ENCODE measurements at regions not wholly inside any gene's neighbourhood (a gene's known extent, or its start where the extent isn't known, plus 50 kb on each side); places are given as distances from the start of the nearest gene placed in this dataset.

GRCh38 chr13:90015565-90016507, 1331.7 kb upstream of the MIR17HG start:
- no peak overlapping the region for H3K4me3 ChIP-seq (ENCODE audit: insufficient read depth, low read length, poor library complexity, severe bottlenecking)
- H3K9me2 ChIP-seq (replicated peaks; ENCODE audit: insufficient read depth, low read length) = no peaks in the 10 kb centered on the region
- no peaks in the 10 kb centered on the region for H3K9me3 ChIP-seq (ENCODE audit: insufficient read depth, low read length)
- H4K20me1 ChIP-seq (ENCODE audit: low read depth, low read length) = no peaks in the 10 kb centered on the region
- H3K36me3 ChIP-seq (ENCODE audit: low read length) = no peaks in the 10 kb centered on the region
- no peaks in the 10 kb centered on the region for H3K27me3 ChIP-seq (ENCODE audit: low read length)
- H3K79me2 ChIP-seq (ENCODE audit: insufficient read depth, low read length) = no peaks in the 10 kb centered on the region
- no peak overlapping the region for H3K4me2 ChIP-seq (ENCODE audit: low read depth, low read length, poor library complexity, severe bottlenecking)
- H3K9ac ChIP-seq (ENCODE audit: low read length) = no peak overlapping the region
- H3K27ac ChIP-seq (ENCODE audit: low read depth, low read length) = no peak overlapping the region
- TF ChIP-seq CTCF (IDR thresholded peaks at IDR 0.05; ENCODE audit: insufficient read depth, low read length, poor library complexity, severe bottlenecking) (no peak), EZH2phosphoT487 (conservative IDR thresholded peaks at IDR 0.05; ENCODE audit: low read length) (no peak)
- no peaks in the 10 kb centered on the region for H3F3A ChIP-seq (ENCODE audit: insufficient read depth)
- no peak overlapping the region for H2AFZ ChIP-seq (ENCODE audit: low read depth, low read length, severe bottlenecking)

GRCh38 chr13:90016688-90017087, 1330.8 kb upstream of the MIR17HG start:
- no peaks in the 10 kb centered on the region for H3K9me3 ChIP-seq (ENCODE audit: insufficient read depth, low read length)
- no peaks in the 10 kb centered on the region for H4K20me1 ChIP-seq (ENCODE audit: low read depth, low read length)
- H3K27ac ChIP-seq (ENCODE audit: low read depth, low read length) = no peak overlapping the region
- H3K4me3 ChIP-seq (ENCODE audit: insufficient read depth, low read length, poor library complexity, severe bottlenecking) = no peak overlapping the region
- H3K4me2 ChIP-seq (ENCODE audit: low read depth, low read length, poor library complexity, severe bottlenecking) = no peak overlapping the region
- no peaks in the 10 kb centered on the region for H3K27me3 ChIP-seq (ENCODE audit: low read length)
- no peaks in the 10 kb centered on the region for H3K79me2 ChIP-seq (ENCODE audit: insufficient read depth, low read length)
- H2AFZ ChIP-seq (ENCODE audit: low read depth, low read length, severe bottlenecking) = no peak overlapping the region
- no peaks in the 10 kb centered on the region for H3K9me2 ChIP-seq (replicated peaks; ENCODE audit: insufficient read depth, low read length)
- H3K36me3 ChIP-seq (ENCODE audit: low read length) = no peaks in the 10 kb centered on the region
- no peak for TF ChIP-seq EZH2phosphoT487 (conservative IDR thresholded peaks at IDR 0.05; ENCODE audit: low read length)
- TF ChIP-seq CTCF (IDR thresholded peaks at IDR 0.05; ENCODE audit: insufficient read depth, low read length, poor library complexity, severe bottlenecking) = no peak
- no peaks in the 10 kb centered on the region for H3F3A ChIP-seq (ENCODE audit: insufficient read depth)
- no peak overlapping the region for H3K9ac ChIP-seq (ENCODE audit: low read length)

- Histone ChIP-seq H3K27ac (ENCODE audit: low read depth, low read length) (no peak overlapping the region), H3K9me3 (ENCODE audit: insufficient read depth, low read length) (no peaks in the 10 kb centered on the region), H3K27me3 (ENCODE audit: low read length) (no peaks in the 10 kb centered on the region), H3K79me2 (ENCODE audit: insufficient read depth, low read length) (no peaks in the 10 kb centered on the region), H4K20me1 (ENCODE audit: low read depth, low read length) (no peaks in the 10 kb centered on the region), H3K9me2 (replicated peaks; ENCODE audit: insufficient read depth, low read length) (no peaks in the 10 kb centered on the region), H3F3A (ENCODE audit: insufficient read depth) (no peaks in the 10 kb centered on the region), H3K4me3 (ENCODE audit: insufficient read depth, low read length, poor library complexity, severe bottlenecking) (no peak overlapping the region), H3K9ac (ENCODE audit: low read length) (no peak overlapping the region), H3K36me3 (ENCODE audit: low read length) (no peaks in the 10 kb centered on the region), H2AFZ (ENCODE audit: low read depth, low read length, severe bottlenecking) (no peak overlapping the region), H3K4me2 (ENCODE audit: low read depth, low read length, poor library complexity, severe bottlenecking) (no peak overlapping the region)
- TF ChIP-seq EZH2phosphoT487 (conservative IDR thresholded peaks at IDR 0.05; ENCODE audit: low read length) (no peak), CTCF (IDR thresholded peaks at IDR 0.05; ENCODE audit: insufficient read depth, low read length, poor library complexity, severe bottlenecking) (no peak)
Measured at GRCh38 chr13:90020536-90021070, 1326.9 kb upstream of the MIR17HG start.
